ENCODE measurements at regions not wholly inside any gene's neighbourhood (a gene's known extent, or its start where the extent isn't known, plus 50 kb on each side); places are given as distances from the start of the nearest gene placed in this dataset.
"Not testable (repeated sequence)": the region's sequence is repeated elsewhere in the genome, so short reads cannot be mapped to it uniquely, and the experiment has no call there.

DNA sequence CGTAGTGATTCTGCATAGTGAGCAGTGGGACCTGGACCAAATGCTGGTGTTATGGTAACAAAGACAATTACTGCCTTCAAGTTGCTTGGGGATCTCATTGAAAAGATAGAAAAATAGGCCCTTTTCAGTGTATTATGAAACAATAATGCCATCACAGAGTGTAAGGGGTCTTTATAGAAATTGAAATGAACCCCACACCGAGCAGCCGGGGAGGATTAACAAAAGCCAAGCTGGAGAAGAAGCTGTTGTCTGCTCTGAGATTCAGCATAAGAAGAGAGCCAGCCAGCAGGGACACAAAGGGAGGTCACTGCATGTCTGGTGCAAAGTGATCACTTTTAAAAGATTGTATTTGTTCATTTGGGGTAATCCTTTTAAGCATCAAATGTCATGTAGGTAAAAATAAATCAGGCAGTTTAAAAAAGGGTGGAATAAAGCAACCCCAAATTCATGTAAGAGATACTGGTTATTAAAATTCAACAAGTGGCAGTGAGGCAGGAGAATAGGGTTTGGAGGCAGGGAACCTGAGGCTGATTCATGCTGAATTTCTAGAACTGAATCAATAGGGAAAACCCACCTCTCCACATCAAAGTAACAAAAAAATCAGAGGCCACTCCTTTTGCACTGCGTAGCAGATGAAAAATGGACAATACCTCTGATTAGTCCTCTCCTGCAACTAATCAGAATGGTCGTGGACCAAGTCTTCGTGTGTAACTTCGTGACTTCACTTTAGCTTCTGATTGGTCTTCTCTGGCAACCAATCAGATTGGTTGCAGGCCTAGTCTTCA is 1548.3 kb upstream of the SLC10A2 start:
- no peak for DNase-seq (ENCODE audit: low spot score)
- no peak for TF ChIP-seq CTCF (IDR thresholded peaks at IDR 0.05; ENCODE audit: borderline replicate concordance, control extremely low read depth, extremely low read depth, insufficient read depth, missing control alignments)
- in situ Hi-C loops (cut with MboI; ENCODE audit: low sequenced_read_pairs, unreplicated experiment): no loop called here

DNA sequence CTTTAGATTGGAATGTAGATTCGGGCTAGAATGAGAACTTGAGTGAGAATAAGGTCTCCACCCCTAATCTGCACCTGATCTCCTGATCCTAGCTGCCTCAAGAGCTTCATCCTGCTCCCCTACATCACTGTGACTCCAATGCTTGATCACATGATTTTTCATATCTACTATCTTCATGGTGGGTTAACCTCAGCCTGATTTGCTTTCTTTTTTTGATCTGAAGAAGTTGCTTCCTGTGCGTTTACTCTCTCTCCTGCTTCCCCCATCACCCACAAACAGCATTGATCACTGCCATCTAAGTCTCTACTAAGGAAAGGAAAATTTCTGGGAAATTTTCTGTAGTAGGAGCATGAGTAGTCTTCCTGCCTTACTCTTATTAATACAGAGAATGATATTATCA is 1542.1 kb upstream of the SLC10A2 start:
- DNase-seq (ENCODE audit: low spot score): no peak
- in situ Hi-C loops (cut with MboI; ENCODE audit: low sequenced_read_pairs, unreplicated experiment): no loop called here
- no peak for TF ChIP-seq CTCF (IDR thresholded peaks at IDR 0.05; ENCODE audit: borderline replicate concordance, control extremely low read depth, extremely low read depth, insufficient read depth, missing control alignments)

GRCh38 chr13:104605435-104605834 is 1539.2 kb upstream of the SLC10A2 start:
- in situ Hi-C loops (cut with MboI; ENCODE audit: low sequenced_read_pairs, unreplicated experiment): not testable (repeated sequence)

DNA sequence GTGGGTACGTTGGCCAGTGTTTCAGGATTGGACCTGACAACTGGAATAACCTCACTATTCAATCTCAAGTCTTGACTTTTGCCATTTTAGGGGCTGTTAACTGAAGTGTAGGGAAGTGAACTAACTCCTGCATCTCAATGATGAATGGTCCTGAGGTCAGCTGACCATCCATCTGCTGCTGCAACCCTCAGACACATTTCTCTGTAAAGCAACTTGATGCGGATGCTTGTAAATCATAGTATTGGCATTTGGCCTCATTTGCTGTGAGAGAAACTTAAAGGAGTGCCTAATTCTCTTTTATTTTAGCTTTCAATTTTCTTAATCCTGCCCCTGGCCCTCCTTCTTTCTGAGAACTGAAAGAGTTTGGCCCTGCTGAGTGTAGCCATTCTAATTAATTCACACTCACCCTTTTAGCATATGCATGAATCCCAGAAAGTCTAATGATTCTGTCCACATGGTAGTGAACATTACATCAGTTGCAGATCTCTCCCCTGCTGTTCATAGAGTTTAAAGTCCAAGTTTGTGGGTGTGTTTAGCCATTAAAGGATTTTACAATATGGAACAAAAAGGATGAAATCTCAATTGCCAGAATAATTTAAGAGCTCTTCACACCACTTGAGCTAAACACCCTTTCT is 1531.4 kb upstream of the SLC10A2 start:
- in situ Hi-C loops (cut with MboI; ENCODE audit: low sequenced_read_pairs, unreplicated experiment): no loop called here
- TF ChIP-seq CTCF (IDR thresholded peaks at IDR 0.05; ENCODE audit: borderline replicate concordance, control extremely low read depth, extremely low read depth, insufficient read depth, missing control alignments): no peak
- DNase-seq (ENCODE audit: low spot score): no peak

More at GRCh38 chr13:104605435-104605834, 1539.2 kb upstream of the SLC10A2 start:
- not testable (repeated sequence) for DNase-seq (ENCODE audit: low spot score)

DNA sequence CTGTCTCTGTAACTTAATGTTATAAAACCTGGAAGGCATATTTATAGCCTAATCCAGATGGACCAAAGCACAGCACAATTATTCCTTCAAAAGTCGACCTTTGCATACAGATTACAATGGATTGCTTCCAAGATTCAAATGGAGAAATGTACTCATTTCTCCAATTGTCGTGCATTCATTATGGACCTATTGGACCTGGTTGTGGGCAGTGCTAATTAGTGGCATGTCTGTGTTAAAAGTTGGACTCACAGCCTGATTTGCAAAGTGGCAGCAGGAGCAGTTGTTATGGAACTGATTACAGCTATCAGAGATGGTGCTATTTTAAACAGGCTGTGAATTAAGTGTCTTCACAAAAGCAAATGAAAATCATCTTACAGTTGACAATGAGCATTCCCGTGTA is 1529.3 kb upstream of the SLC10A2 start:
- in situ Hi-C loops (cut with MboI; ENCODE audit: low sequenced_read_pairs, unreplicated experiment): no loop called here
- TF ChIP-seq CTCF (IDR thresholded peaks at IDR 0.05; ENCODE audit: borderline replicate concordance, control extremely low read depth, extremely low read depth, insufficient read depth, missing control alignments): no peak
- no peak for DNase-seq (ENCODE audit: low spot score)

- DNase-seq (ENCODE audit: low spot score): no peak
- no peak for TF ChIP-seq CTCF (IDR thresholded peaks at IDR 0.05; ENCODE audit: borderline replicate concordance, control extremely low read depth, extremely low read depth, insufficient read depth, missing control alignments)
- in situ Hi-C loops (cut with MboI; ENCODE audit: low sequenced_read_pairs, unreplicated experiment): no loop called here
These were observed 1528.6 kb upstream of the SLC10A2 start for GRCh38 chr13:104594806-104595205.

- no peak for DNase-seq (ENCODE audit: low spot score)
- TF ChIP-seq CTCF (IDR thresholded peaks at IDR 0.05; ENCODE audit: borderline replicate concordance, control extremely low read depth, extremely low read depth, insufficient read depth, missing control alignments): no peak
- in situ Hi-C loops (cut with MboI; ENCODE audit: low sequenced_read_pairs, unreplicated experiment): no loop called here
These were observed 1527.5 kb upstream of the SLC10A2 start for GRCh38 chr13:104593693-104594092.

Data from GM13976 (cell line).